ENCODE measurements at regions not wholly inside any gene's neighbourhood (a gene's known extent, or its start where the extent isn't known, plus 50 kb on each side); places are given as distances from the start of the nearest gene placed in this dataset.

DNA sequence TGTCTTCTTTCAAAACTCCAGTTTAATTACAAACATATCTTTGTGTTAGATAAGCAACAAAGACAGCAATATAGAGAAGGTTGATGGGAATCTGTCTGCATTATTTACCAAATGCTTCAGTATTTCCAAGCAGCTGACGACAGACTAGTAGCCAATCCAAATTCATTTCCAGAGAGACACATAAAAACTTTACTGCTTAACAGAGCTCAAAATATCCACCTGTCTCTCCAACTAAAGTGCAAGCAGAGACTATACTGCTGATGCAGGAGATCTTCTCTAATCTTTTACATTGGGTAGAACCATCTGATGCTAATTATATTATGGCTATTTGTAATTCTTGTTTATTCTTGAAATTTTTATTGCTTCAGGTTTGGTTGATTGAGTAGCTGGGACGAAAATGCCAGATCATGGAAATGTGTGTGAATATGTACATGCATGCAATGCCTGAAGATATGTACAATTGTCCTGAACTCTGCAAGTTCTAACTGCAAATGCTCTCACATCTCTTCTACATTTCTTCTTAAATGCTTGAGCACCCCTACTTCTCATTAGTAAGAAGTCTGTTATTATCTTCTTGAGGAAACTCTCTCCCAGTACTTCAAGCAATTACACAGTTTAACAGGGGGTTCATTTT lies 200.0 kb downstream of the PDHA2 start:
- Histone ChIP-seq H2AK5ac (ENCODE audit: low read depth, low read length) (no peak overlapping the region), H3K14ac (replicated peaks; ENCODE audit: low read depth, low read length) (no peak overlapping the region), H3K27me3 (ENCODE audit: control insufficient read depth, insufficient read depth, low read length) (no peaks in the 10 kb centered on the region), H4K91ac (ENCODE audit: insufficient read depth, low read depth, low read length) (no peak overlapping the region), H3K18ac (ENCODE audit: low read depth, low read length) (no peak overlapping the region), H2AK9ac (replicated peaks; ENCODE audit: low read depth, low read length, poor library complexity) (no peak overlapping the region), H2BK15ac (ENCODE audit: low read depth, low read length) (no peak overlapping the region), H4K8ac (ENCODE audit: low read depth in 2 of 2, low read length in 2 of 2) (no peak overlapping the region), H3K4me2 (ENCODE audit: low read depth, low read length) (no peak overlapping the region), H3K27ac (ENCODE audit: insufficient read depth, low read length) (no peak overlapping the region), H3K4me3 (ENCODE audit: insufficient read depth, low read depth, low read length) (no peak overlapping the region), H3K23ac (ENCODE audit: low read depth, low read length) (no peak overlapping the region), H3K9ac (ENCODE audit: low read depth, low read length) (no peak overlapping the region), H3K36me3 (ENCODE audit: control insufficient read depth, insufficient read depth, low read length) (no peaks in the 10 kb centered on the region), H3K4me1 (ENCODE audit: control insufficient read depth, insufficient read depth, low read length) (no peaks in the 10 kb centered on the region), H4K5ac (ENCODE audit: low read depth, low read length) (no peak overlapping the region), H2BK120ac (ENCODE audit: low read depth, low read length) (no peak overlapping the region), H2BK5ac (ENCODE audit: low read depth, low read length, poor library complexity, severe bottlenecking) (no peak overlapping the region), H3K4ac (ENCODE audit: low read depth, low read length) (no peak overlapping the region), H2AFZ (replicated peaks; ENCODE audit: low read length, poor library complexity) (no peak overlapping the region), H3K79me1 (ENCODE audit: low read depth in 1 of 2, low read length in 2 of 2) (no peaks in the 10 kb centered on the region), H3K9me1 (ENCODE audit: insufficient read depth, low read length) (no peaks in the 10 kb centered on the region), H3K56ac (ENCODE audit: extremely low read depth, insufficient read depth, low read length) (no peak overlapping the region), H2BK20ac (ENCODE audit: low read depth, low read length) (no peak overlapping the region), H4K20me1 (ENCODE audit: insufficient read depth, low read length) (no peaks in the 10 kb centered on the region), H3K9me3 (ENCODE audit: control insufficient read depth, insufficient read depth, low read length) (peaks cover 2% of the 10 kb centered on the region)
- in situ Hi-C loops (cut with MboI; ENCODE audit: low sequenced_read_pairs) (no loop called here), intact Hi-C loops (cut with micrococcal nuclease) (loop anchor here (10.0 kb wide), 1 partner anchor 875 kb away; no protein-coding TSS in a partner anchor), dilution Hi-C loops (cut with HindIII; ENCODE audit: low sequenced_read_pairs, unreplicated experiment) (no loop called here)
- ChIA-PET POLR2A (ENCODE audit: unreplicated experiment) (no interaction called here), CTCF (no interaction called here)
- ATAC-seq (ENCODE audit: low read depth) (no peak), DNase-seq (no peak)
- no peak for TF ChIP-seq SMC3 (IDR thresholded peaks at IDR 0.05; ENCODE audit: low read depth, low read length)
- no peak for TF ChIP-seq POLR2A (IDR thresholded peaks at IDR 0.05; ENCODE audit: low read depth, low read length)
- TF ChIP-seq BHLHE40 (IDR thresholded peaks at IDR 0.05; ENCODE audit: low read depth, low read length), result no peak
- TF ChIP-seq RCOR1 (IDR thresholded peaks at IDR 0.05; ENCODE audit: insufficient replicate concordance, low read length), result no peak
- no peak for TF ChIP-seq RFX5 (IDR thresholded peaks at IDR 0.05; ENCODE audit: low read depth, low read length)
- no peak for TF ChIP-seq FOS (IDR thresholded peaks at IDR 0.05; ENCODE audit: low read depth, low read length)
- TF ChIP-seq, protein P1, sequence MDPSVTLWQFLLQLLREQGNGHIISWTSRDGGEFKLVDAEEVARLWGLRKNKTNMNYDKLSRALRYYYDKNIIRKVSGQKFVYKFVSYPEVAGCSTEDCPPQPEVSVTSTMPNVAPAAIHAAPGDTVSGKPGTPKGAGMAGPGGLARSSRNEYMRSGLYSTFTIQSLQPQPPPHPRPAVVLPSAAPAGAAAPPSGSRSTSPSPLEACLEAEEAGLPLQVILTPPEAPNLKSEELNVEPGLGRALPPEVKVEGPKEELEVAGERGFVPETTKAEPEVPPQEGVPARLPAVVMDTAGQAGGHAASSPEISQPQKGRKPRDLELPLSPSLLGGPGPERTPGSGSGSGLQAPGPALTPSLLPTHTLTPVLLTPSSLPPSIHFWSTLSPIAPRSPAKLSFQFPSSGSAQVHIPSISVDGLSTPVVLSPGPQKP (IDR thresholded peaks at IDR 0.05; ENCODE audit: borderline replicate concordance, low read depth, low read length), result no peak
- TF ChIP-seq, protein P2, sequence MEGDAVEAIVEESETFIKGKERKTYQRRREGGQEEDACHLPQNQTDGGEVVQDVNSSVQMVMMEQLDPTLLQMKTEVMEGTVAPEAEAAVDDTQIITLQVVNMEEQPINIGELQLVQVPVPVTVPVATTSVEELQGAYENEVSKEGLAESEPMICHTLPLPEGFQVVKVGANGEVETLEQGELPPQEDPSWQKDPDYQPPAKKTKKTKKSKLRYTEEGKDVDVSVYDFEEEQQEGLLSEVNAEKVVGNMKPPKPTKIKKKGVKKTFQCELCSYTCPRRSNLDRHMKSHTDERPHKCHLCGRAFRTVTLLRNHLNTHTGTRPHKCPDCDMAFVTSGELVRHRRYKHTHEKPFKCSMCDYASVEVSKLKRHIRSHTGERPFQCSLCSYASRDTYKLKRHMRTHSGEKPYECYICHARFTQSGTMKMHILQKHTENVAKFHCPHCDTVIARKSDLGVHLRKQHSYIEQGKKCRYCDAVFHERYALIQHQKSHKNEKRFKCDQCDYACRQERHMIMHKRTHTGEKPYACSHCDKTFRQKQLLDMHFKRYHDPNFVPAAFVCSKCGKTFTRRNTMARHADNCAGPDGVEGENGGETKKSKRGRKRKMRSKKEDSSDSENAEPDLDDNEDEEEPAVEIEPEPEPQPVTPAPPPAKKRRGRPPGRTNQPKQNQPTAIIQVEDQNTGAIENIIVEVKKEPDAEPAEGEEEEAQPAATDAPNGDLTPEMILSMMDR (conservative IDR thresholded peaks at IDR 0.05; ENCODE audit: low read depth, low read length), result no peak
- no peak for TF ChIP-seq USF2 (IDR thresholded peaks at IDR 0.05; ENCODE audit: low read depth, low read length)
- no peak for TF ChIP-seq MAFK (IDR thresholded peaks at IDR 0.05; ENCODE audit: low read depth, low read length)
- no peak for TF ChIP-seq NFE2L2 (IDR thresholded peaks at IDR 0.05; ENCODE audit: low read depth, low read length)
- no peak for TF ChIP-seq CHD1 (IDR thresholded peaks at IDR 0.05; ENCODE audit: low read depth, low read length)
- no TSS peak for BruUV-seq (replicated peaks)
- WGBS, 2 experiments (ENCODE audit: extremely low coverage in 2 of 2, insufficient read length in 1 of 2), result no CpG with 5 or more reads among the region's 2 CpGs
